GM19239 (cell line): ENCODE measurements at regions not wholly inside any gene's neighbourhood (a gene's known extent, or its start where the extent isn't known, plus 50 kb on each side); places are given as distances from the start of the nearest gene placed in this dataset.

Experiments used
- DNase-seq: peaks from one replicate; pipeline ENCODE4 v3.0.0; 2011; ENCODE audit warnings: low spot score; ENCODE audit not compliant: insufficient read length
- FAIRE-seq: peaks from 2 replicates; lab custom pipeline; 2011; peaks lifted over from hg19 to GRCh38; lab: Jason Lieb, UNC

- no peak for FAIRE-seq
- DNase-seq: no peak
Measured at GRCh38 chr10:113431398-113432160, 121.3 kb upstream of the HABP2 start.

DNA sequence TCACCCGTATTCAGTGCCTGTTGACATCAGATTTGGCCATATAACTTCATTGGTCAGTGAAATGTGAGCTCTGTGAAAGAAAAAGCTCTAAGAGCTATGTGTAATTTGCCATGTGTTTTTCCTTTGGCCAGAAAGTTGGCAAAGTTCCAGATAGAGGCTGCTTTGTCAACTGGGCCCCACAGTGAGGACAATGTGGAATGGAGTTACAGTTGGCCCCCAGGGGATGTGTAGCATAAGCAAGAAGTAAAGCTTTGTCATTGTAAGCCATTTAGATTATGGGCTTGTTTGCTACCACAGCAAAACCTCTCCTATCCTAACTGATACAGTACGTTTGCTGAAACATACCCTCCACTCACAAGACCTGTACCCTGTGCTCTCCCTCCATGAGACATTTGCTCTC is 119.1 kb upstream of the HABP2 start:
- no peak for FAIRE-seq
- no peak for DNase-seq

DNA sequence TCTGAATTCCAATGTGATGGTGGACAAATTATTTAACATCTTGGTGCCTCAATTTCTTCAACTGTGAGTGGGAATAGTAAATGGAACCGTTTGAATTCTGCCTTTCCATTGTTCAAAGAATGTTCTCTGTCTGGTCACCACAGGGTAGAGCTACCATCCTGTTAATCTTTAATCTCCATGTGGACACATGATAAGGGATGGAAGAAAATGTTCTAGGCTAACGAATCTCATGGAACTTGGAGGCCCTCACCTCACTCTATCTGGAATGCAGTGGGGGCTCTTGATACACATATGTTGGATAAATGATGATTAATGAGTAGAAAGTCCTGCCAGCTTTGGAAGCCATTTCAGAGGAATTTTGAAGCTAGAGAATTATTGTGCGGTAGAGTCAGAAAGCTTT is 118.5 kb upstream of the HABP2 start:
- FAIRE-seq (no peak), DNase-seq (no peak)

DNA sequence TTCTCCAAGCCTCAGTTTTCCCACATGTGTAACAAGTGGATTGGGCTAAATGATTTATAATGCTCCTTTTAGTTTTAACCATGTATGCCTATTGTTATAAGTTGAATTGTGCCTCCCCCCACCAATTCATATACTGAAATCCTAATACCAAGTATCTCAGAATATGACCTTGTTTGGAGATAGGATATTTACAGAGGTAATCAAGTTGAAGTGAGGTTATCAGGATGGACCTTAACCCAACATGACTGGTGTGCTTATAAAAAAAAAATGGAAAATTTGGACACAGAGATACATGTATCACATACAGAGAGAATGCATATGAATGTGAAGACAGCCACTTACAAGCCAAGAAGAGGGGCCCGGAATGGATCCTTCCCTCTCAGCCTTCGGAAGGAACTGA is 117.9 kb upstream of the HABP2 start:
- no peak for DNase-seq
- no peak for FAIRE-seq

GRCh38 chr10:113435881-113436280 is 117.0 kb upstream of the HABP2 start:
- FAIRE-seq: no peak
- no peak for DNase-seq

DNA sequence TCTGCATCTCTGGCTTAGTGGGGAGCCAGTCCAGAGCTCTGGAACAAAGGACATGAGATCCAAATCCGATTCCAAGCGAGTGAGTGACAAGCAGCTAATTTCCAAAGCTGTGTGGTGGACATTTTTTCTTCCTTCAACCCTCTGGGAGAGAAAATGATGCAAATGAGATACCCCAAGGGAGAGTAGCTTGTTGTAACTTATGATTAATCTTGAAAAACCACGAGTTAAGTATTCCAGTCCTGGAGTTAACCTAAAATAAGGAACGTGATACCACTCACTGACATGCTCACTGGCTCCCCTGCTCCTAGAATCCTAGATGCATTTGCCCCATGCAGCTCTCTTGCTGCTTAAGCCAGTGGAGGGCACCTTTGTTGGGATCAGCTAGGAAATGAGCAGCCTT is 116.0 kb upstream of the HABP2 start:
- DNase-seq (no peak), FAIRE-seq (no peak)

GRCh38 chr10:113438652-113439051 is 114.2 kb upstream of the HABP2 start:
- DNase-seq: no peak
- no peak for FAIRE-seq

DNA sequence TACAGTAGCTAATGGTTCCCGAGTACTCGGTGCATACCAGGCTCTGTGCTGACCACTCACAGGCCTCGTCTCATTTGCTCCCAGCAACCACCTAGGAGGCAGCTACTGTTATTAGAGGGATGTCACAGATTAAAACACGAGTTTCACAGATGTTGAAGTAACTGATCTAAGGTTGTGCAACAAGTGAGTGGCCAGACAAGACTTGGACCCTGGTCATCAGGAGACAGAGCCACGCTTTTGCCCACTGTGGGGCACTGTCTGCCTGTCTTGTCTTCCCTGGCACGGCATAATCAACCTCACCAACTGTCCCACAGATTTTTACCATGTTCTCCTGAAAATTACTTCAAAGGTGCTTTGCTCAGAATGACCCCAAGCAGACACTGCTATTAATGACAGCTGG is 111.6 kb upstream of the HABP2 start:
- no peak for DNase-seq
- FAIRE-seq: no peak

DNA sequence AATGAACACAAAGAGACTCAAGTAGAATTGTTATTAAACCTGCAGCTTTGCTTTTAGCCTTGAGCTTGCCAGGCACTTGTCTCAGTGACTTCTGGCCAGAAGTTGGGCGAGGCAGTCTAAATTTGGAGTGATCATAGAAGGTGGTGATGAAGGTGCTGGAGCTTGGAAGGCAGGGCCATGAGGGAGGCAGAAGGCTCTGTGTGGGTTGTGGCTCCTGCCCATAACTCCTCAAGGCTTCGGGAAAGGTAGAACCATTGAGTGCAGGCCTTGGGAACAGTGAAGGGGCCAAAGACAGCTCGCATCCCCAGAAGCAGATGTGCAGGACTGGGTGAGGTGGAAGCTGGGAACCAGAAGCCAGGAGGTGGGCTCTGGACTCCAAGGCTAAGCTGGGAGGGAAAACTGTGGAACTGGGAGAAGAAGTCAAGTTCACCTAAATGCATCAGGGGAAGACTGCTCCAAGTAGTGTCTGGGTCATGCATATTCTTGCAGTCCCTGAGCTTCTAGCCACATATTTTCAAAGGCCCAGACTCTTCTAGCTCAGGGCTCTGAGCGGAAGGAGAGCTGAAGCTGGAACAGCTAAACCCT is 111.1 kb upstream of the HABP2 start:
- DNase-seq (no peak), FAIRE-seq (no peak)

GRCh38 chr10:113442336-113442735 is 110.5 kb upstream of the HABP2 start:
- DNase-seq: no peak
- no peak for FAIRE-seq

- DNase-seq: no peak
- FAIRE-seq: no peak
Measured at GRCh38 chr10:113443141-113443925, 109.5 kb upstream of the HABP2 start.

DNA sequence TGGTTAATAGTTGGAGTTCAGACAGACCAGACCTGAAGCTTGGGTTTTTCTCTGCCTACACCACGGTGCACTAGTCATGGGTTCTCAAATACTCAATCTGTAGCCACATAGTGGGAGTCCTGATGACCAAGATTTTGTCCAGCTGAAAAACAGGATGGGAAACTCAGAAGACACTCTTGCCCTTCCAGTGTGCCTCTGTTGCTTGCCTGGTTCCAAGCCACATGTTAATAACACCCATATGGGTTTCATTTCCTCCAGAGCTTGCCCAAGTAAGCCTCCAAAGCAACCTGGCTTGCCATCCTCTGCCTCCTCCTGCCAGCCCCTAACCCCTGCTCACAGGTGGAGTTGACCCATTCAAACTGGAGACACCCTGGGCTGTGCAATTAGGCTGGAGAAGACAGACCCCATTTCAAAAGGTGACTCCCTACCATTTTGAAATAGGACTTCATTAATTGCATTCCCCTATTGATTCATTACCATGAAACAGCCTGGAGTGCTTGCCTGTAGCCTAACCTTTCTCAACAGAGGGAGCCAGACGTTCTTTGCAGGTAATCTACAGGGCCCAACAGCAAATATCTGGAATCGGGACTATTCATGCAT is 108.0 kb upstream of the HABP2 start:
- DNase-seq: no peak

GRCh38 chr10:113445736-113446135 is 107.1 kb upstream of the HABP2 start:
- FAIRE-seq (no peak), DNase-seq (no peak)

More for the DNA sequence above, 108.0 kb upstream of the HABP2 start:
- no peak for FAIRE-seq

DNA sequence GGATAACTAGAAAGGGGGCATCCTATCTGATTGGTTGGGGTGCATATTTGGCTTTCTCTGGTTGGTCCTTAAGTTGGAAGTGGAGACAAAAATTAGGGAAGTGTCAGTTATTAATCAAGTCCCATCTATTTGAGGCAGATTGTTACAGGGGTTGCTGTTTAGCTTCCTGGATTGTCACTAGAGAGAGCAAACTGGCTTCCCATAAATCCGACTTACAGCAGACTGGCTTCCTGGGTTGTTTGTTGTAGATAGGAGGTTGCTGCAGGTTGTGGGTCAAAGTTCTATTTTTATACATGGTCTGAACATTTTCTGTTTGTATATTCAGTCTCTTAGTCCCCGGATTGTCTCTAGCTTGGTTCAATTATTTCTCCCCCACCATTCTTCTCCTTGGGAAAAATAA is 106.1 kb upstream of the HABP2 start:
- no peak for DNase-seq
- FAIRE-seq: no peak

DNA sequence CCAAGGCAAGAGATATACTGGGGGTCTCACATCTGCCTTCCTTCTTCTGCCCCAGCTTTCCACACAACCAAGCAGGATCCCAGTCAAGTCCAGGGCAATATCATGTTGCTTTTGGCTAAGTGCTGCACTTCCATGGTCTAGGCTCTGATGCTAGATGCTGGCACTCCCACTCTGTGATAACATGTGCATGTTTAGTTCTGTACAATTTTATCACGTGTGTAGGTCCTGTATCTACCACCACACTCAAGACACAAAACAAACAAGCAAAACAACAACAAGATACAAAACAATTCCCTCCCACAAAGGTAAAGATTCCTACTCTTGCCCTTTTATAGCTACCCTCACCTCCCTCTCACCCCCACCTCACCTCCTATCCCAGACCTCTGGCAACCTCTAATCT is 105.6 kb upstream of the HABP2 start:
- DNase-seq (no peak), FAIRE-seq (no peak)

DNA sequence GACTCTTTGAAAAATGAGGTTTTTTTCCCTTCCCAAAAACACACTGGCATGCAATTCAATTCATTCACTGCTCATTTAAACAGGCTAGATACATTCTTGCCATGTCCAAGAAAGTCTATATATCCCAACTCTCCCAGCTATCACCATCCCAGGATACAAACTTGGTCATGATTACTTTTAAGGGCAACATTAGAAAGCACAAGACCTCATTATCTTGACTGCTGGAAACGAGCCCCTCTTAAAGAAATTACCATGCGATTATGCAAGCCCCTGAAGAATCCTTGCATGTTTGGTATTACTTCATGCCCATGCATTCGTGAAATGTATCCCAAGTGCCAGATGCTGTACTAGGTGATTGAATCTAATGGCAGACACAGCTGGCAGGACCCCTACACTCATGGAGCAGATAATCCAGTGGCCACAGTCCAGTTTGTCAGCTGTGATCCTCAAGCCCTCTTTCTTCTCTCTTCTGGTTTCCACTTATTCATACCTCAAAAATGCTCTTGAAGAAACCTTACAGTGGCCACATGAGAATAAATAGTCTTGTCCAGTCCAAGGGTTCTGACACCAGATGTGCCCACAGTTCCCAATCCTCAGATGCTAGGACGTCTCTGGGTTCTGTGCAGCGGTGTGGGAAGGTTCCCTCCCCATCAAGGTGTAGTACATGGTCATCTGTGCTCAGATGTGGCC is 103.7 kb upstream of the HABP2 start:
- DNase-seq (no peak), FAIRE-seq (no peak)

- FAIRE-seq (no peak), DNase-seq (no peak)
Measured at GRCh38 chr10:113450046-113450804, 102.6 kb upstream of the HABP2 start.

DNA sequence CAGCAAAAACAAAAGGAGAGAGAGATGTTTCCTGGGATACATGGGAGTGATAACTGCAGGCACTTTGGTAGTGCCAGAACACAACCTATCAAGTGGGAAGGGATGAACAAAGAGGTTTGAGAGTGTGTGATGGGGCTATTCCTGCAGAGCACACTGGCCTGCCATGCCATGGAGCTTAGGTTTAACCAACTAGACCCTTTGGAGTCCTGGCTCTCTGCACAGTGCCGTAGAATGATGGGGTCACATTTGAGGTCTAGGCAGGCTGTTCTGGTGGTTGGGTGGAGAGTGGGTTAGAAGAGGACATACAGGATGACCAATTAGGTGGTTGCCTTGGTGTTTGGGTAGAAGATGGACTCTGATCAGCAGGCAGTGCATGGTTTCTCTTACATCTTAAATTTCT is 101.9 kb upstream of the HABP2 start:
- DNase-seq (no peak), FAIRE-seq (no peak)

- FAIRE-seq (no peak), DNase-seq (no peak)
Measured at GRCh38 chr10:113452146-113452845, 100.6 kb upstream of the HABP2 start.
